RWPE2 (cell line): ENCODE measurements at regions not wholly inside any gene's neighbourhood (a gene's known extent, or its start where the extent isn't known, plus 50 kb on each side); places are given as distances from the start of the nearest gene placed in this dataset.
"Not testable (repeated sequence)": the region's sequence is repeated elsewhere in the genome, so short reads cannot be mapped to it uniquely, and the experiment has no call there.

Experiments
- ATAC-seq: fragments of 200-7000 bp; cut with Tn5 transposase; 3 replicates; pipeline ENCODE4 v1.9.1; 2021; ENCODE audit warnings: low read depth
- DNase-seq: peaks from one replicate; pipeline ENCODE4 v3.0.0-alpha.2; 2020; ENCODE audit warnings: low spot score
- H3K27ac ChIP-seq: fragments of 450-650 bp; 2 replicates; pipeline ENCODE4 v1.5.1; 2017; ENCODE audit warnings: mild to moderate bottlenecking; ENCODE audit not compliant: poor library complexity, severe bottlenecking
- H3K27me3 ChIP-seq: fragments of 250-450 bp; sonication (Bioruptor Pico); 2 replicates; pipeline ENCODE4 v1.5.1; 2021; ENCODE audit warnings: mild to moderate bottlenecking, moderate library complexity; ENCODE audit not compliant: insufficient read depth, poor library complexity, severe bottlenecking
- H3K36me3 ChIP-seq: fragments of 250-450 bp; sonication (Bioruptor Pico); 2 replicates; pipeline ENCODE4 v1.5.1; 2020; ENCODE audit warnings: low read depth, mild to moderate bottlenecking, moderate library complexity
- H3K4me1 ChIP-seq: fragments of 250-450 bp; sonication (Bioruptor Pico); 2 replicates; pipeline ENCODE4 v1.5.1; 2021; ENCODE audit warnings: mild to moderate bottlenecking, moderate library complexity; ENCODE audit not compliant: insufficient read depth, poor library complexity, severe bottlenecking
- H3K4me3 ChIP-seq: fragments of 250-450 bp; sonication (Bioruptor Pico); 2 replicates; pipeline ENCODE4 v1.5.1; 2021; ENCODE audit warnings: mild to moderate bottlenecking, moderate library complexity; ENCODE audit not compliant: severe bottlenecking
- H3K9me3 ChIP-seq: fragments of 250-450 bp; sonication (Bioruptor Pico); 2 replicates; pipeline ENCODE4 v1.5.1; 2021; ENCODE audit warnings: mild to moderate bottlenecking, moderate library complexity; ENCODE audit not compliant: severe bottlenecking

DNA sequence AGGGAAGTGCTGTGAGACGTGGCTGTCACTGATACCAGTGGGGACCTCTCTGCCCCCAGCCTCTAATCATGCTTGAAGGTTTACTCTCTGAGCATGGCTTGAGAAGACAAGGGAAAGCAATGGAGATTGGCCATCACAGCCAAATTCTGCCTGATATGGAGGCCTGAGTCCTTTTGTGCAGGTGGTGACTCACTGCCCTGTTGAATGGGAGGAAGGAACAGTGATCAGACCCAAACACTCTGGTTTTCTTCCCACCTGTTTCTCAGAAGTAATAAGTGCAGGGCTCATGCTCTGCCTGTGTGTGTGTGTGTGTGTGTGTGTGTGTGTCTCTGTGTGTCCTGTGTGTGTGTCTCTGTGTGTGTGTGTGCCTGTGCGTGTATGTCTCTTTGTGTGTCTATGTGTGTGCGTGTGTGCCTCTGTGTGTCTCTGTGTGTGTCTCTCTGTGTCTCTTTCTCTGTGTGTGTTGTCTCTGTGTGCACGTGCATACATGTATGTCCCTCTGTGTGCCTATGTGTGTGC, 240.6 kb upstream of the PLGLB1 start:
- not testable (repeated sequence) for DNase-seq, H3K36me3 ChIP-seq, H3K4me3 ChIP-seq, H3K9me3 ChIP-seq, H3K27ac ChIP-seq, H3K27me3 ChIP-seq, ATAC-seq, H3K4me1 ChIP-seq

DNA sequence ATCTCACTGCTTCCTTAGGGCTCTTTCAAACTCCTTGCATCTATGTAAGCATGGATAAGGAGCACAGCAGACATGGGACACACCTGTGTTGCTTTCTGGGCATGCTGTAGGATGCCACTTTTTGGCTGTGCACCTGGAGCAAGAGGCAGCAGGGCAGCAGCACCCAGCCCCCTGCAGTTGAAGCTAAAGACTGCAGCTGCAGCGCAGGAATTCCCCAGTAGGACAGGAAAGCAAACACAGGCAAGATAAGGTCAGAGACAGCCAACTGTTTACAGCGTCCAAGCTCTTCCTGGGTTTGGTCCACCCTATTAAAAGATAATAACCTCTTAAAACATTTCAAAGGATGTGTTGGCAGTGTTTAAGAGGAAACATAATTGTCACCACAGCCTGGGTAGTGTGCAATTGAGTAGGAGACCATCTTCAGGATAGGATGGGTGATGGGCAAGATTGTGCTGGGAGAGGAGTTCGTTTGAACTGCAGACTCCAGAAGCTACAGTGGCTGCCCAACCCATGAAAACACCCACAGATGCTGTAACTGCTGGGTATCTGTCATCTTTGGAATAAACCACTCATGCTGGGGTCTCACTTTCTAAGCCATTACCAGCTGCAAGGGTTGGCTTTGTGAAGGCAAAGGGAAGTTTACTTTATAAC, 242.3 kb upstream of the PLGLB1 start:
- H3K36me3 ChIP-seq, H3K4me1 ChIP-seq, H3K27me3 ChIP-seq, H3K4me3 ChIP-seq, DNase-seq, ATAC-seq, H3K9me3 ChIP-seq, H3K27ac ChIP-seq: not testable (repeated sequence)

DNA sequence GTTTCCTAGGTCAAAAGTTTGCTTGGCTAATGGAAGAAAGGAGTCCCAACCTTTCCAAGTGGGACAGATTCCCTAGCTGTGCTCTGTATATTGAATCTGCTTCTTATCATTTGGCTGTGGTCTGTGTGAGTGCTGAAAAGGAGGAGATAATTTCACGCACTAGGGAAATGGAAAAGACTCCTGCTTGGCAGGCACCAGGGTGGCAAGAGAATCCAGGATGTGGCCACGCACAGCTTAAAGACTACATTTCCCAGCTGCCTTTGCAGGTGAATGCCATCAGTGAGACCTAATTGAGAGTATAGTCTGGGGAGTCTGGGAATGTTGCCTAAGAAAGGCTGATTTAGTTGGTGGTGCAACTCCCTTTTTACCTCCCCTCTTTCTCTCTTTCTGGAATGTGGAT, 253.5 kb upstream of the PLGLB1 start:
- not testable (repeated sequence) for H3K4me3 ChIP-seq, DNase-seq, H3K4me1 ChIP-seq, H3K27me3 ChIP-seq, H3K9me3 ChIP-seq, H3K27ac ChIP-seq, H3K36me3 ChIP-seq, ATAC-seq

DNA sequence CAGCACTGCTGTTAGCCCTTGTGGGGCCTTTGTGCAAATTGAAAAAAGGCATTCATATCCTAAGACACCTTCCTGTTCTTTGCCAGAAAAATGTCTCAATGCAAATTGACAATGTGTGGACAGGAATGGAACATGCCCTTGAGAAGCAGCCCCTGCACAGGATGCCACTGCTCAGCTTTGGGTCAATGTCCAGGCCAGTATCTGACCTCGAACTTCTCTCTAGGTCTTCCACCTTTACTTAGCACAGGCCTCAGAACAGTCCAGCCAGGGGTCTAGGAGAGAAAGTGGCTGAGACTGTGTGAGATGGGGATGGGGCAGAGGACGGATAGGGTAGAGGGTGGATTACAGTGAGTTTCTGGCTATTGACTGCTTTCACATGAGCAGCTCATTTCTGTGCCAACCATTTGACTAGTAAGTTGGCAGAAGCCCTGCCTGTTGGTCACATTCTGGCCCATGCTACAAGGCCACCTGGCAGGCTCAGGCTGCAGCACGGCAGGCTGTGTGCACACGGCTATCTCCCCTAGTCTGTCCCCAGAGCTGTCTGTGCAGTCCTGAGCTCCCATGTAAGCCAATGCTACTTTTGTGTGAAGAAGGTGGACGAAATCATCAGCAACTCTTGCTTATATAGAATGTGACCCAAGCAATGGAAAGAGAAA, 254.5 kb upstream of the PLGLB1 start:
- not testable (repeated sequence) for ATAC-seq, H3K9me3 ChIP-seq, H3K4me1 ChIP-seq, DNase-seq, H3K27me3 ChIP-seq, H3K36me3 ChIP-seq, H3K4me3 ChIP-seq, H3K27ac ChIP-seq

DNA sequence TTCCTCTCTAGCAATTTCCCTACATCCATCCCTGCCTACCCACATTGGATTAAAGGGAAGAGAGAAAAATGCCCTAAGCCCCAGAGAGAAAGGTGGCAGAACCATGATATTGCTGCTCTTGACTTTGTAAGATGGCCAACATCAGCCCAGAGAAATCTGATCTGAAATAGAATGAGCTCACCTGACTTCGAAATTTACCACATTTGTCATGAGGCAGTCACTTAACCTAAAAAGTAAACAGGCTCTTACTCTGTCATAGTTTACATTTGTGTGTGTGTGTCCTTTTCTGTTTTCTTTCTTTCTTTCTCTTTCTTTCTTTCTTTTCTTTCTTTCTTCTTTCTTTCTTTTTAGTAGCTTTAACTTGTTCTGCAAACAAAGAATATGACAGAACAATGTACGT, 255.0 kb upstream of the PLGLB1 start:
- H3K27me3 ChIP-seq, H3K27ac ChIP-seq, H3K36me3 ChIP-seq, H3K4me3 ChIP-seq, H3K4me1 ChIP-seq, ATAC-seq, H3K9me3 ChIP-seq, DNase-seq: not testable (repeated sequence)

DNA sequence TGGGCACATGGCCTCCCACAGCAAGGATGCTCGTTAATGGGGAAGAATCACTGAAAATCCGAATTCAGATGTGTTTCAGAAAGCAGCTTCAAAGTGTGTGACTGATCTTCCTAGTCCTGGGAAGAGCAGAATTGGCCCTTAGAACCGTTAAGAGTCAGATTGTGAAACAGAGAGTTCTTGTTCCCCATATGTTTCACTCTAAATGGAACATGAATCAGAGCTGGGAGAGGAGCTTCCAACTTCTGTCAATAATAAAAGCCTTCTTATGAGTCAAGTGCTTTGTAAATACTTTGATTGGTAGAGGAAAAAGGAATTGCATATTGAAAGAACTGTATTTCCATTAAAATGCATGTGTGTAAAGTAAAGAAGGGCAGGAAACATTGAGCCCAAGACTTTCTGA, 256.1 kb upstream of the PLGLB1 start:
- not testable (repeated sequence) for DNase-seq, H3K36me3 ChIP-seq, H3K9me3 ChIP-seq, H3K27ac ChIP-seq, H3K4me1 ChIP-seq, H3K4me3 ChIP-seq, H3K27me3 ChIP-seq
- ATAC-seq, result peak; percentile 70

DNA sequence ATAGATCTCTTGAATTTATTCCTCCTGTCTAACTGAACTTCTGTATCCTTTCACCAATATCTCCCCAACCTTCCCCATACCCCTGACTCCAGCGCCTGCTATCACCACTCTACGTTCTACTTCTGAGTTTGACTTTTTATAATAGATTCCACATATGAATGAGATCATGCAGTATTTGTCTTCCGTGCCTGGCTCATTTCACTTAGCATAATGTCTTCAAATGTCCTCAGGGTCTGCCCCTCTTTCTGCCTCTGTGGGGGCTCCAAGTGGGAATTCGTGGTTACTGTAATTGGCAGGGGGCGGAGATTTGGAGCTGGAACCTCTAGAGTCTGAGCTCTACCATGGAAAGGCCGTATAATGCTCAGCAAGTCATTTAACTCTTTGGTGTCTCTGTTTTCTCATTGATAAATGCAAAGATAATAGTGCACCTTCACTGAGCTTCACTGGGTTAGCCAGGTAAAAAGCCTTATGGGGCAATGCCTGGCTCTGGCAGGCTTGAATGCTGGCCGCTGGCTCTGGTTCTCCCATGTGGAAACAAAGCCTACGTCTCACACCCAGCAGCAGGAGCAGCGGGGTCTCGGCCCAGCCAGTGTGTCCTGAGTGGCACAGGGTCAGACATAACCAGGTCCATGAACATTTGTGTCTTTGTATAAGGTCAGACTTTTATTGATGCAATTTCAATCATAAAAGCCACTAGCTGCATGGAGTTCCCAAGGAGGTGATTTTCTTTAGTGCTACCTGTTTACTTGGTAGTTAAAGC, 259.1 kb upstream of the PLGLB1 start:
- not testable (repeated sequence) for H3K4me3 ChIP-seq, H3K9me3 ChIP-seq, H3K36me3 ChIP-seq, H3K27me3 ChIP-seq, H3K4me1 ChIP-seq, ATAC-seq, DNase-seq, H3K27ac ChIP-seq

DNA sequence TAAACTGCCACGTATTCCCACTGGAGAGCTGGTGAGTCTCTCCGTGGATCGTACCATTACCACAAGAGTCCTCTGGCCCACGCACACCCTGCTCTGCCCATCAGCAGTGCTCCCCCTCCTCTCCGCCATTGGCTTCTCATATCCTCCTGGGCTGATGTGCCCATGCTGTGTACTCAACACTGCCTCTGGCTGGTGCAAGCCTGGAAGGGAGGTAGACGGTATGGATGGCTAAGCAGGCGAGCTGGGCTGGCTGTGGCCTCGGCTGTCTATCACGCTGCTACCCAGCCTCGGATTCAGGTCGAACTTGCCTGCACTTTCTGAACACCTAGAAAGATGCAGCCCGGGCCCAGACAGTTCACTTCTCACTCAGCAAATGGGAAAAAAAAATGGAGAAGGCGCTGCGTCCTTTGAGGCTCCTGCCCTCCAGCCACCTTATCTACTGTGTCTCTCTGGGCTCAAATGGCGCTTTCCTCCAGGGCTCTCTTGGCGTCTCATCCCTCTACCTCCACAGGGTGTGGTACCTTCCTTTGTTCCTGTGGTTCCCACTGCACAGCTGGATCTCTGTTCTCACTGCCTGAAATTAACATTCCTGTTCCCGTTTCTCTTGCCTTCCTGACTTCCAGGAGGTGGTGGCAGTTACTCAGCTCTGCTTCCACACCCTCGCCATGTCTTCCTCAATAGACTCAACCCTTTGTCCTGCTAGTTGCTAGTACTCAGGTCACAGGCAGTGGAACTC, 262.3 kb upstream of the PLGLB1 start:
- DNase-seq, H3K4me3 ChIP-seq: not testable (repeated sequence)
- peak; percentile 23; the same call in 1 of the 3 replicates for ATAC-seq

DNA sequence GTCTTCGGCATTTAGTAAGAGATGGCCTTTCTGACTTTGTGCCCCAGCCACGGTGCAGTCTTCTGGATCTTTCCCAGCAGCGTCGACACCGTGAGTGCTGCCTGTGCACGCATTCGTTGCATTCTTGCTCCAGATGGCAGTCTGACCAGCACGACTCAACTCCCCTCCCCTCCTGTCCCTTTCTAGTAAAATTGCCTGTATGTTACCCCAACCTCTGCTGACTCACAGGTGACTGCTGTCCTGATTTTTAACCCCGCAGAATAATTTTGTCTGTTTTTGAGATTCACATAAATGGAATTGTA, 262.8 kb upstream of the PLGLB1 start:
- not testable (repeated sequence) for H3K9me3 ChIP-seq, H3K27ac ChIP-seq, DNase-seq, H3K4me1 ChIP-seq, H3K36me3 ChIP-seq, H3K4me3 ChIP-seq, H3K27me3 ChIP-seq
- ATAC-seq, result peak; percentile 23; the same call in 1 of the 3 replicates

More for the DNA sequence above, 262.3 kb upstream of the PLGLB1 start:
- H3K9me3 ChIP-seq, H3K27me3 ChIP-seq, H3K36me3 ChIP-seq, H3K4me1 ChIP-seq, H3K27ac ChIP-seq: not testable (repeated sequence)

DNA sequence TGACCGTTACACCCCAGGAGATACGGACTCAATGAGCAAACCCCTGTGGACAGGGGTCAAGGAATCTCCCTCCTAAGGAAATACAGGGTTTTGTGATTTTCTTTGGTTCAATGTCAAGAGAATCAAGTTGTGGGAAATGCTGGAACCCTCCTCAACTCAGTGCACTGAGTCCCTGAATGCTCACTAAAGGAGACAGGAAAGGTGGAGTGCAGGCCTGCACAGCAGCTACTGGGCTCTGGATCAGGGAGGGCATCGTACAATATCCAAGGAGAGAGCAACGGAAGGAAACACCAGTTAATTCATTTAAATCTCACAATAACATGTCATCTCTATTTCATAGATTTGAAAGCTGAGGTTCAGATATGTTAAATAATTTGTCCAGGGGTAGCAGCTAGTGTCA, 263.5 kb upstream of the PLGLB1 start:
- ATAC-seq, H3K9me3 ChIP-seq, H3K27ac ChIP-seq, H3K4me1 ChIP-seq, H3K27me3 ChIP-seq, DNase-seq, H3K36me3 ChIP-seq, H3K4me3 ChIP-seq: not testable (repeated sequence)
